Liver (tissue), 8 donors: ENCODE measurements at regions not wholly inside any gene's neighbourhood (a gene's known extent, or its start where the extent isn't known, plus 50 kb on each side); places are given as distances from the start of the nearest gene placed in this dataset.

Experiments
- DNase-seq: peaks from one replicate; pipeline ENCODE4 v3.0.0-alpha.2; 2017; ENCODE audit warnings: low spot score
- H3K27ac ChIP-seq, 2 donors: one replicate each; pipeline ENCODE4 v1.7.0; 2013; ENCODE audit warnings: inconsistent platforms in 2 of 2, low read length in 2 of 2, control low read depth in 1 of 2, low read depth in 1 of 2, mild to moderate bottlenecking in 1 of 2
- H3K27me3 ChIP-seq, 4 donors: one replicate each; pipeline versions ENCODE4 v1.6.1 to v1.7.0; 2013; ENCODE audit warnings: low read length in 3 of 4, inconsistent platforms in 1 of 4, mild to moderate bottlenecking in 1 of 4, moderate library complexity in 1 of 4; ENCODE audit not compliant: control insufficient read depth in 4 of 4, insufficient read depth in 4 of 4
- H3K36me3 ChIP-seq, 4 donors: one replicate each; pipeline versions ENCODE4 v1.6.1 to v1.7.0; 2013; ENCODE audit warnings: low read length in 3 of 4, mild to moderate bottlenecking in 3 of 4, low read depth in 1 of 4, moderate library complexity in 1 of 4; ENCODE audit not compliant: control insufficient read depth in 4 of 4, insufficient read depth in 3 of 4
- H3K4me1 ChIP-seq, 4 donors: one replicate each; pipeline versions ENCODE4 v1.6.1 to v1.7.0; 2013; ENCODE audit warnings: low read length in 3 of 4, mild to moderate bottlenecking in 3 of 4, moderate library complexity in 1 of 4; ENCODE audit not compliant: control insufficient read depth in 4 of 4, insufficient read depth in 4 of 4
- H3K4me3 ChIP-seq, 3 donors: one replicate each; pipeline versions ENCODE4 v1.6.1 to v1.7.0; 2013; ENCODE audit warnings: low read length in 3 of 3, control low read depth in 1 of 3, low read depth in 1 of 3, mild to moderate bottlenecking in 1 of 3
- H3K9ac ChIP-seq, 2 donors: one replicate each; pipeline ENCODE4 v1.7.0; 2013; ENCODE audit warnings: low read length in 2 of 2, mild to moderate bottlenecking in 2 of 2, moderate library complexity in 2 of 2, control low read depth in 1 of 2, low read depth in 1 of 2
- H3K9me3 ChIP-seq, 4 donors: one replicate each; pipeline versions ENCODE4 v1.6.1 to v1.7.0; 2013; ENCODE audit warnings: low read length in 3 of 4; ENCODE audit not compliant: control insufficient read depth in 4 of 4
- ATF3 ChIP-seq: IDR thresholded peaks from 2 replicates; pipeline ENCODE4 v1.6.1; 2016; ENCODE audit warnings: antibody characterized with exemption
- FOXA1 ChIP-seq: IDR thresholded peaks from 2 replicates; pipeline ENCODE4 v1.6.1; 2016; ENCODE audit warnings: antibody characterized with exemption
- FOXA2 ChIP-seq: IDR thresholded peaks from 2 replicates; pipeline ENCODE4 v1.6.1; 2016; ENCODE audit warnings: antibody characterized with exemption
- GABPA ChIP-seq, 2 donors: IDR thresholded peaks in 1 of 2; conservative IDR thresholded peaks in 1 of 2; 2 replicates each; pipeline ENCODE4 v1.6.1; 2016; ENCODE audit warnings: antibody characterized with exemption in 2 of 2, mild to moderate bottlenecking in 1 of 2, moderate library complexity in 1 of 2
- HNF4A ChIP-seq, 2 donors: conservative IDR thresholded peaks; 2 replicates each; pipeline ENCODE4 v1.6.1; 2016; ENCODE audit warnings: antibody characterized with exemption in 2 of 2, mild to moderate bottlenecking in 2 of 2
- JUND ChIP-seq, 2 donors: IDR thresholded peaks; 2 replicates each; pipeline ENCODE4 v1.6.1; 2016; ENCODE audit warnings: antibody characterized with exemption in 2 of 2
- REST ChIP-seq: IDR thresholded peaks from 2 replicates; pipeline ENCODE4 v1.6.1; 2016; ENCODE audit warnings: antibody characterized with exemption, mild to moderate bottlenecking
- YY1 ChIP-seq: IDR thresholded peaks from 2 replicates; pipeline ENCODE4 v1.6.1; 2016; ENCODE audit warnings: antibody characterized with exemption, mild to moderate bottlenecking
- WGBS: extraction: QIAGEN DNeasy Blood & Tissue Kit; methylation state at CpG from one replicate; pipeline ENCODE4 v1.1.7; 2013; 5-methylcytosine and 5-hydroxymethylcytosine counted together
- TF ChIP-seq, protein P1 (sequence below): fragments of 150-350 bp; IDR thresholded peaks from 2 replicates; pipeline ENCODE4 v1.5.1; 2017; ENCODE audit warnings: improper control_type of control experiment, low read depth, low read length; ENCODE audit not compliant: missing input control
- TF ChIP-seq, protein P2 (sequence below): IDR thresholded peaks from 2 replicates; pipeline ENCODE4 v1.6.1; 2016; ENCODE audit warnings: antibody characterized with exemption
- donor health status: healthy.
- donor health status: healthy.
- donor health status: healthy.
- donor health status: healthy.
- donor health status: healthy.

DNA sequence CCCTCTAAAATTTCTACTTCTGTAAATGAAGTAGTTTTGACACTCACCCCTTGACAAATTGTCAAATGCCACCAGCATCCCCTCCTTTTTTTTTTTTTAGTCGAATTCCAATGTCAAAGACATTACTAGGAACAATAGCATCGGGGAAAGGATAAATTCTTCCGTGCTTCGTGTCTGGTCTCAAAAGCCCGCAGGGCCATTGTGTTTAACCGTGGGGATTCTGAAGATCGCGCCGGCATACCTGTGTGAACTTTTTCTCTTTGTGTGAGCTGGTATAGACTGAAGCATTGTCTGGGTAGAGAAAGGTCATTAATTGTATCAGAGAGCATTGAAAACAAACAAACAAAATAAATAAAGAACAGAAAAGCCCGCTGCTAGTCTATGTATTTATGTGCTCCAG, 313.9 kb downstream of the ASMT start:
- H3K27ac ChIP-seq: no peak overlapping the region
- H3K4me1 ChIP-seq: no peaks in the 10 kb centered on the region
- no peaks in the 10 kb centered on the region for H3K9me3 ChIP-seq
- no peak for DNase-seq
- 85% methylated on average over 10 of the region's 10 CpGs for WGBS
- H3K27me3 ChIP-seq: no peaks in the 10 kb centered on the region
- no peak overlapping the region for H3K4me3 ChIP-seq
- no peaks in the 10 kb centered on the region for H3K36me3 ChIP-seq
- no peak overlapping the region for H3K9ac ChIP-seq
- TF ChIP-seq, protein P1, sequence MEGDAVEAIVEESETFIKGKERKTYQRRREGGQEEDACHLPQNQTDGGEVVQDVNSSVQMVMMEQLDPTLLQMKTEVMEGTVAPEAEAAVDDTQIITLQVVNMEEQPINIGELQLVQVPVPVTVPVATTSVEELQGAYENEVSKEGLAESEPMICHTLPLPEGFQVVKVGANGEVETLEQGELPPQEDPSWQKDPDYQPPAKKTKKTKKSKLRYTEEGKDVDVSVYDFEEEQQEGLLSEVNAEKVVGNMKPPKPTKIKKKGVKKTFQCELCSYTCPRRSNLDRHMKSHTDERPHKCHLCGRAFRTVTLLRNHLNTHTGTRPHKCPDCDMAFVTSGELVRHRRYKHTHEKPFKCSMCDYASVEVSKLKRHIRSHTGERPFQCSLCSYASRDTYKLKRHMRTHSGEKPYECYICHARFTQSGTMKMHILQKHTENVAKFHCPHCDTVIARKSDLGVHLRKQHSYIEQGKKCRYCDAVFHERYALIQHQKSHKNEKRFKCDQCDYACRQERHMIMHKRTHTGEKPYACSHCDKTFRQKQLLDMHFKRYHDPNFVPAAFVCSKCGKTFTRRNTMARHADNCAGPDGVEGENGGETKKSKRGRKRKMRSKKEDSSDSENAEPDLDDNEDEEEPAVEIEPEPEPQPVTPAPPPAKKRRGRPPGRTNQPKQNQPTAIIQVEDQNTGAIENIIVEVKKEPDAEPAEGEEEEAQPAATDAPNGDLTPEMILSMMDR: no peak

DNA sequence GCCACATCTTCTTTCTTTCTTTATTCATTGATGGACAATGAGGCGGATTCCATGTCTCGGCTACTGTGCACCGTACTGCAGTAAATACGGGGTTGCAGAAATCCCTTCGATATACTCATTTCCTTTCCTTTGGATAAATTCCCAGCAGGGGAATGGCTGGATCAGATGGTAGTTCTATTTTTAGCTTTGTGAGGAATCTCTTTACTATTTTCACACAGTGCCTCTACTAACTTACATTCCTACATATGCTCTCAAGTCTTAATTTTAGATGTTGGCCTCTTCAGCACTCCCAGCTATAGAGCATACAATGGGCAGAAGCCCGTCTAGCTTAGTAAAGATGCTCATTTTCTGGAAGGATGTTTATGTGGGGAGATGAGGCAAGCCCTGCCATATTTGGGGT, 317.4 kb downstream of the ASMT start:
- no peak overlapping the region for H3K27ac ChIP-seq
- no peak overlapping the region for H3K4me3 ChIP-seq
- H3K36me3 ChIP-seq: no peaks in the 10 kb centered on the region
- no peak overlapping the region for H3K9ac ChIP-seq
- H3K4me1 ChIP-seq: no peaks in the 10 kb centered on the region
- no peak for DNase-seq
- WGBS: 79% methylated on average over 6 of the region's 6 CpGs
- TF ChIP-seq FOXA1 (no peak), ATF3 (no peak), HNF4A (conservative IDR thresholded peaks at IDR 0.05) (no peak)
- TF ChIP-seq, protein P2, sequence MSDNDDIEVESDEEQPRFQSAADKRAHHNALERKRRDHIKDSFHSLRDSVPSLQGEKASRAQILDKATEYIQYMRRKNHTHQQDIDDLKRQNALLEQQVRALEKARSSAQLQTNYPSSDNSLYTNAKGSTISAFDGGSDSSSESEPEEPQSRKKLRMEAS: no peak
- H3K27me3 ChIP-seq: no peaks in the 10 kb centered on the region
- H3K9me3 ChIP-seq: no peaks in the 10 kb centered on the region

GRCh38 chrX:1933964-1934363, 319.1 kb downstream of the ASMT start:
- H3K9me3 ChIP-seq: no peaks in the 10 kb centered on the region
- H3K4me3 ChIP-seq: no peak overlapping the region
- no peak for DNase-seq
- H3K27ac ChIP-seq: no peak overlapping the region
- H3K4me1 ChIP-seq: no peaks in the 10 kb centered on the region
- H3K9ac ChIP-seq: no peak overlapping the region
- H3K36me3 ChIP-seq: no peaks in the 10 kb centered on the region
- no peak for TF ChIP-seq GABPA (IDR thresholded peaks at IDR 0.05 in 1 of 2, conservative IDR thresholded peaks at IDR 0.05 in 1 of 2)
- TF ChIP-seq FOXA1: no peak
- no peak for TF ChIP-seq REST
- no peak for TF ChIP-seq JUND (IDR thresholded peaks at IDR 0.05)
- no peak for TF ChIP-seq YY1
- no peak for TF ChIP-seq FOXA2
- no peaks in the 10 kb centered on the region for H3K27me3 ChIP-seq
- WGBS: 89% methylated on average over 9 of the region's 9 CpGs
